Kidney glomerular epithelial cell (primary cell): ENCODE measurements at regions not wholly inside any gene's neighbourhood (a gene's known extent, or its start where the extent isn't known, plus 50 kb on each side); places are given as distances from the start of the nearest gene placed in this dataset.
"Not testable (repeated sequence)": the region's sequence is repeated elsewhere in the genome, so short reads cannot be mapped to it uniquely, and the experiment has no call there.

Experiments
- DNase-seq: peaks from one replicate; lab custom pipeline; 2025; lab: John Stamatoyannopoulos, UW

GRCh38 chr7:125845686-125846085 lies 916.1 kb upstream of the POT1 start:
- no peak for DNase-seq

GRCh38 chr7:125834421-125834820 lies 904.8 kb upstream of the POT1 start:
- no peak for DNase-seq

GRCh38 chr7:125833839-125834238 lies 904.2 kb upstream of the POT1 start:
- no peak for DNase-seq

- DNase-seq: no peak
Measured at GRCh38 chr7:125830743-125831142, 901.1 kb upstream of the POT1 start.

GRCh38 chr7:125828153-125828700 lies 898.6 kb upstream of the POT1 start:
- no peak for DNase-seq

- DNase-seq: no peak
Measured at GRCh38 chr7:125823538-125823937, 893.9 kb upstream of the POT1 start.

DNA sequence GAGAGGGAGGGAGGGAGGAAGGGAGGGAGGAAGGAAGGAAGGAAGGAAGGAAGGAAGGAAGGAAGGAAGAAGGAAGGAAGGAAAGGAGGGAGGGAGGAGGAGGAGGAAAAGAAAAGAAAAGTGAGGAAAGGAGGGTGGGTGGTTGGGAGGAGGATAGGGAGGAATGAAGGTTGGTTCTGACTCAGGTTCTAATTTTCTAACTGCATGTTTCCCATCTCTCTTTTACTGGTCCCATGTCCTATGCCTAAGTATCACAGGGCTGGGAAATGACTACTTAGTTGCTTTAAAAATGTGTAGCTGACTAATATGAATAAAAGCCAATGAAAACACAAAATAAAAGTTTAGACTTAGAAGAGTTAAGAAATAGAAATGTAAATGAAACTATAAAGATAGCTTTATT lies 890.9 kb upstream of the POT1 start:
- no peak for DNase-seq

DNA sequence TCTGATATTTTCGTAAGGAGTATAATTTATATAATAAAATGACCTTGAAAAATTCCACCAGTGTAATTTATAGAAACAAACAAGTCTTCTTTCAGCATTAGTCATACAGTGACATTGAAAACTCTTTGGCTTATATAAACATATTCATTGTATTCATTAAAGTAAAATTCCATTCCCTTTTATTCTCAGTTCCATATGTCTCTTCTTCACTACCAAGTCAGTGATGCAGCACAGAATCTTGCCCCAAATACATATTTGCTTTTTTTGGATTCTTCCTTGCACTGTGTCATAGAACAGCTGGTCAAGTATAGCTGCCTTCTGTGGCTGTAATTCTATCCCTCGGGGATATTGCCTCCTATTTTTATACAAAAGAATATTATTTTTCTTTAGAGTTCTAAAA lies 884.5 kb upstream of the POT1 start:
- DNase-seq: no peak

DNA sequence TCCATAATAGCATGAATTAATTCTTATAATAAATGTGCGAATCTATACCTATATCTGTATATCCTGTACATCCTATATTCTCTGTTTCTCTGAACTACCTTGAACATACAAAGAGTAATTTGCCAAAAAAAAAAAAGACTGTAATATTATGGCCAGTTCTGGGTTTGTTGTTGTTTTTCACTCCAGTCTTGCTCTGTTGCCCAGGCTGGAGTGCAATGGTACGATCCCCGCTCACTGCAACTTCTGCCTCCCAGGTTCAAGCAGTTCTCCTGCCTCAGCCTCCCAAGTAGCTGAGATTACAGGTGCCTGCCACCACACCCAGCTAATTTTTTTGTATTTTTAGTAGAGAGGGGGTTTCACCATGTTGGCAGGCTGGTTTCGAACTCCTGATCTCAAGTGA lies 876.9 kb upstream of the POT1 start:
- not testable (repeated sequence) for DNase-seq

DNA sequence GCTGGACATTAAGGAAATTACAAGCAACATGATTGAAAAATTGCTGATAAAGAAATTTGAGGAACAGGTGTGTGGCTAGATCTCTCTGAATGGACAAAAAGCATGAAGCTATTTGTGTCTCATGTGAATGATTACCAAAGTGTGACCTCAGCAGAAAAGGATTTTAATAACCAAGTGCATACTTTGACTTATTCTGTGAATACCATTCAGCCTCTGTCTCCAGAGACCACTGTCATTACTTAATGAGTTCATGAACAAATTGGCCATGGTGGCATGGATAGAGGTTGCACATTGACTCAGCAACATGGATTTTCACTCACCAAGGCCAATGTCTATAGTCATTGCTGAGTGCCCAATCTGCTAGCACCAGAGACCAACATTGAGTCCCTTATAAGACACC lies 874.6 kb upstream of the POT1 start:
- DNase-seq: no peak

GRCh38 chr7:125780153-125780552 lies 850.5 kb upstream of the POT1 start:
- DNase-seq: no peak

DNA sequence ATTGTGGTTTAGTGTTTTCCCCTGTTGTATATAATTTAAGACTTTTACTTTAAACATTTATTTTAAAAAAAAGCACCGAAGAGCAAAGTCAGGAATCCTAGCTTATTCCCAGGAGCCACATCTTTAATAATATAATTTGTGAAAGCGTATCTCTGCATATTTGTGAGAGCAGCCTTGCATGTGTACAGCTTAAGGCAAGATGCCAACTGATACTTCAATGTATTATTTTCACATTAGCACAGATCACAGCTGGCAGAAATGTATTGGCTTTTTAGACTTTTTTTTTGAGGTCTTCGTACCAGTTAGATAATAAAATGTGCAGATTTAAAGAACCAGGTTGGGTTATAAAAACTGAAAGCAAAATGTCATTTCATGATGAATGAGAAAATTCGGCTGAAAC lies 845.7 kb upstream of the POT1 start:
- DNase-seq: no peak

- no peak for DNase-seq
Measured at GRCh38 chr7:125773113-125773785, 843.6 kb upstream of the POT1 start.

- no peak for DNase-seq
Measured at GRCh38 chr7:125747966-125748365, 818.3 kb upstream of the POT1 start.

DNA sequence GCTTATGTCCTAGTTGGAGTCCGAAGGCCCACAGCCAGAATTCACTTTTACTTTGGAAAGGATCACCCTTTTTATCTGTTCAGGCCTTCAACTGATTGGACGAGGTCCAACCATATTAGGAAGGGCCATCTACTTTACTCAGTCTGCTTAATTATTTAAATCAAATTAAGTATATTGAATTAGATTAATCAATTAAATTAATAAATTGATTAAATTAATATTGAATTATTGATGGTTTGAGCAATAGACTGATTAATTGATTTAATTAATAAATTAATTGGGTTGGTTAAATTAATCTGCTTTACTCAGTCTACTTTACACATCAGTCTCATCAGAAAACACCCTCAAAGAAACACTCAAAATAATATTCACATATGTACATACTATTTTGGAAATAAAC lies 816.9 kb upstream of the POT1 start:
- no peak for DNase-seq

- DNase-seq: no peak
Measured at GRCh38 chr7:125727215-125727614, 797.6 kb upstream of the POT1 start.

GRCh38 chr7:125695626-125696025 lies 766.0 kb upstream of the POT1 start:
- no peak for DNase-seq

DNA sequence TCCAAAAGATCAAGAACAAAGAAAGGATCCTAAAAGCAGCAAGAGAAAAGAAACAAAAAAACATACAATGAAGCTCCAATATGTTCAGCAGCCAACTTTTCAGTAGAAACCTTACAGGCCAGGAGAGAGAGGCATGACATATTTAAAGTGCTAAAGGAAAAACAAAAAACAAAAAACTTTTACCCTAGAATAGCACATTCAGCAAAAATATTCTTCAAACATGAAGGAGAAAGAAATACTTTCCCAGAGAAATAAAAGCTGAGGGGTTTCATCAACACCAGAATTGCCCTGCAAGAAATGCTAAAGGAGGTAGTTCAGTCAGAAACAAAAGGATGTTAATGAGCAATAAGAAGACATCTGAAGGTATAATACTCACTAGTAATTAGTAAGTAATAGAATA lies 753.5 kb upstream of the POT1 start:
- DNase-seq: no peak

DNA sequence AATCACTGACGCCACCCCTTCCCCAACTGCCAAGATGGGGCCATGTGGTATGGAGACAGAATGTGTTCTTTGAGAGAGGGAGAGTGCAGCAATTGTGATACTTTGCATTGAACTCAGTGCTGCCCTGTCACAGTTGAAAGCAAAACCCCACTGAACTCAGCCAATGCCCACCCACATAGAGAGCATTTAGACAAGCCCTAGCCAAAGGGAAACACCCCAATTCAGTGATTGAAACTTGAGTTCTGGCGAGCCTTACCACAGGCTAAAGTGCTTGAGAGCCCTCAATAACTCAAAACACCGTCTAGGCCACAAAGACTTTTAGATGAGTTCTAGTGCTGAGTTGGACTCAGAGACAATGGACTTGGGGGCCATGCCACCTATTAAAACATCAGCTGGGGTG lies 751.9 kb upstream of the POT1 start:
- no peak for DNase-seq

DNA sequence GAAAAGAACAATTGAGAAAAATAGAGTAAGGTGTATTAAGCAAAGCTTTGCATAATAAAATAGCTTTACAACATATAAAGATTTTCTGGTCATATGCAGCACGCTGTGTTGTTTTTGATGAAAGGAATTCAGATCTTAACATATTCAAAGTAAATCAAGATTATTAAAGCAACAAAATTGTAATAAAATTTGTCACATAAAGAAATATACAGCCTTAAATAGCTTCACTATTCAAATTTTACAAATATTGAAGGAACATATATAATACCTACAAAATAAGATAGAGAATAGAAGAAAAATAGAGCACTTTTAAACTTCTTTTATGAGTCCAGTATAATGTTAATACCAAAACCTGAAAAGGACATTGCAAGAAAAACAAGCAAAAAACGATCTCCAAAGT lies 749.1 kb upstream of the POT1 start:
- DNase-seq: no peak

- DNase-seq: no peak
Measured at GRCh38 chr7:125675640-125676039, 746.0 kb upstream of the POT1 start.

GRCh38 chr7:125675169-125675568 lies 745.5 kb upstream of the POT1 start:
- DNase-seq: no peak

DNA sequence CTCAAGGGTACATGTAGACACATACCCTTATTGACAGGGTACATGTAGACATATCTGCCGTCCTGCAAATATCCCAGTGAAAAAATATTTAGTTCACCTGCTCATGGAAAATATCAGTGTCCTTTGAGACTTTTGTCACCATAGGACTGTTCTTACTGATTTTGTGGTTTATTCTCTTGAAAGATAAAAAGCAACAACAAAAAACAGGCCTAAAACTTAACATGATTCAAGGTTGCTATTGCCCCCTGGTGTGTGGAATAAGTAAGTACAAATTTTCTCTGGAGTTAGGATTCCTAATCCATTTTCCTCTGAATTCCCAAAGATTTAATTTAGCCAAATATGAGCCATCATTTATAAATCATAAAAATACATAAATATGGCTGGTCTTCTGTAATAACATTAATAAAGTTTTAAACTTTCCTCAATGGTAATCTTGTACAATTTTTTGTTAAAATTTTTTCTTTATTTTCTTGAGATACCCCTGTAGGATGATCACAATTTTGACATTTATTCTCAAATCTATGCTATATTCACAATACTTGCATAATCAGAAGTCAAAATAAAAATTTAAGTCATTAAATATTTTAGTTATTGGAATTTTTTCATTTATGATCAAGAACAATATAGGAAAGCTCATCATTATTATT lies 741.4 kb upstream of the POT1 start:
- DNase-seq: peak; percentile 64
